HG03095 (cell line): ENCODE measurements at regions not wholly inside any gene's neighbourhood (a gene's known extent, or its start where the extent isn't known, plus 50 kb on each side); places are given as distances from the start of the nearest gene placed in this dataset.
"Not testable (repeated sequence)": the region's sequence is repeated elsewhere in the genome, so short reads cannot be mapped to it uniquely, and the experiment has no call there.

Experiments used
- ATAC-seq: cut with Tn5 transposase; IDR thresholded peaks from one replicate; pipeline ENCODE4 v1.9.1; 2021; ENCODE audit warnings: moderate library complexity; ENCODE audit not compliant: unreplicated experiment

- ATAC-seq: no peak
Measured at GRCh38 chr21:18549214-18549905, 145.8 kb upstream of the TMPRSS15 start.

GRCh38 chr21:18550361-18550760 lies 146.8 kb upstream of the TMPRSS15 start:
- no peak for ATAC-seq

- ATAC-seq: no peak
Measured at GRCh38 chr21:18553786-18554185, 150.2 kb upstream of the TMPRSS15 start.

- ATAC-seq: not testable (repeated sequence)
Measured at GRCh38 chr21:18567770-18568169, 164.2 kb upstream of the TMPRSS15 start.

GRCh38 chr21:18588001-18588662 lies 184.5 kb upstream of the TMPRSS15 start:
- no peak for ATAC-seq

GRCh38 chr21:18601146-18601545 lies 197.6 kb upstream of the TMPRSS15 start:
- no peak for ATAC-seq

GRCh38 chr21:18602711-18603110 lies 199.1 kb upstream of the TMPRSS15 start:
- ATAC-seq: no peak

GRCh38 chr21:18603261-18603660 lies 199.7 kb upstream of the TMPRSS15 start:
- no peak for ATAC-seq

GRCh38 chr21:18603980-18604379 lies 200.4 kb upstream of the TMPRSS15 start:
- no peak for ATAC-seq

GRCh38 chr21:18608226-18608625 lies 204.6 kb upstream of the TMPRSS15 start:
- ATAC-seq: no peak

GRCh38 chr21:18614303-18614702 lies 210.7 kb upstream of the TMPRSS15 start:
- ATAC-seq: no peak

- ATAC-seq: no peak
Measured at GRCh38 chr21:18617291-18617690, 213.7 kb upstream of the TMPRSS15 start.

GRCh38 chr21:18620436-18620835 lies 216.9 kb upstream of the TMPRSS15 start:
- ATAC-seq: no peak

- no peak for ATAC-seq
Measured at GRCh38 chr21:18622383-18622782, 218.8 kb upstream of the TMPRSS15 start.

GRCh38 chr21:18630446-18630845 lies 226.9 kb upstream of the TMPRSS15 start:
- ATAC-seq: no peak

- ATAC-seq: no peak
Measured at GRCh38 chr21:18636897-18637296, 233.3 kb upstream of the TMPRSS15 start.

GRCh38 chr21:18646116-18646515 lies 242.5 kb upstream of the TMPRSS15 start:
- no peak for ATAC-seq

- no peak for ATAC-seq
Measured at GRCh38 chr21:18655931-18656330, 252.3 kb upstream of the TMPRSS15 start.

GRCh38 chr21:18661842-18662241 lies 258.3 kb upstream of the TMPRSS15 start:
- ATAC-seq: no peak

- no peak for ATAC-seq
Measured at GRCh38 chr21:18663663-18664062, 260.1 kb upstream of the TMPRSS15 start.

GRCh38 chr21:18666725-18667124 lies 263.1 kb upstream of the TMPRSS15 start:
- no peak for ATAC-seq

- ATAC-seq: no peak
Measured at GRCh38 chr21:18673789-18674188, 270.2 kb upstream of the TMPRSS15 start.

- ATAC-seq: no peak
Measured at GRCh38 chr21:18677632-18678031, 274.0 kb upstream of the TMPRSS15 start.
